ENCODE measurements at regions not wholly inside any gene's neighbourhood (a gene's known extent, or its start where the extent isn't known, plus 50 kb on each side); places are given as distances from the start of the nearest gene placed in this dataset.
"Not testable (repeated sequence)": the region's sequence is repeated elsewhere in the genome, so short reads cannot be mapped to it uniquely, and the experiment has no call there.

DNA sequence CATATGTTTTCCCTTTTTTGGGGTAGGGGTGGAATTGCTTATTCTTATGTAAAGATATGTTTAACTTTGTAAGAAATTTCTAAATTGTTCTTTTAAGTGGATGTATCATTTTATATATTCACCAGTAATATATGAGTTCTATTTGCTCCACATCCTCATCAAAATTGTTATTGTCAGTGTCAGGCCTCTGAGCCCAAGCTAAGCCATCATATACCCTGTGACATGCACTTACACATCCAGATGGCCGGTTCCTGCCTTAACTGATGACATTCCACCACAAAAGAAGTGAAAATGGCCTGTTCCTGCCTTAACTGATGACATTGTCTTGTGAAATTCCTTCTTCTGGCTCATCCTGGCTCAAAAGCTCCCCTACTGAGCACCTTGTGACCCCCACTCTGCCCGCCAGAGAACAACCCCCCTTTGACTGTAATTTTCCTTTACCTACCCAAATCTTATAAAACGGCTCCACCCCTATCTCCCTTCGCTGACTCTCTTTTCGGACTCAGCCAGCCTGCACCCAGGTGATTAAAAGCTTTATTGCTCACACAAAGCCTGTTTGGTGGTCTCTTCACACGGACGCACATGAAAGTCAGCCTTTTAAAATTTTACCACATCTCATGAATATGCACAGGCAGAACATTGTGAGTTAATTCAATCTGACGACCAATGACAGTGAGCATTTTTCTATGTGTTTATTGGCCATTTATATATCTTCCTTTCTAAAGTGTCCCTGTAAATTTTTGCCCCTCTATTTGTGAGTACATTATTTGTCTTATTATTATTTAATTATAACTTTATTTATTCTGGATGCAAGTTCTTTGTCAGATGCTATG lies 176.8 kb downstream of the CDC14C start:
- DNase-seq (ENCODE audit: low read depth) = not testable (repeated sequence)

DNA sequence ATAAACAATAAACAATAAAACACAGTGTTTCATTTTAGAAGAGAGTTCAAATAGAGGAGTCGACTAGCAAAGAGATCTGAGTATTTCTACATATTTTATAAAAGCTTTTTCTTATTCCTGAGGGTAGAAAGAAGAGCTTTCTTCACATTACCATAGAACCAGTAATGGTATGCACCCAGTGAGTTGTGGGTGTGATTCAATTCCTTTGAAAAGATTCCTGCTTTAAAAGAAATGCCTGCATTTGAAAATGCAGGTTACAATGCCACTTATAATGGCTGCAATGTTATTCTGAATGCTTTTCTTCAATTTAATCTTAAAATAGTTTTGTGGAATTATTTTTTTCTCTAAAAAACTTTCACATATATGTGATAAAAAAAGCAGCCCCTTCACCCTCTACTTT lies 178.1 kb downstream of the CDC14C start:
- no peak for DNase-seq (ENCODE audit: low read depth)

DNA sequence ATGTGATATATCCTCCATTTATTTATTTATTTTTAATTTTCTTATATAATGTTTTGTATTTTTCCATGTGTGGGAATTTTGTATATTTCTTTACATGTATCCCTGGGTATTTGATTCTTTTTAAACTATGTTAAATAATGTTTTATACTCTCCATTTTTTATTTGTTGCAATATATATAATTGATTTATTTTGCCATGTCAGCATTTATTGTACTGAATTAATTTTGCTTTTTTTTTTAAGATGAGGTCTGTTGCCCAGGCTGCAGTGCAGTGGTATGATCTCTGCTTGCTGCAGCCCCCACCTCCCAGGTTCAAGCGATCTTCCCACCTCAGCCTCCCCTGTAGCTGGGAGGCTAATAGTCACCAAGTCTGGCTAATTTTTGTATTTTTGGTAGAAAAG lies 187.4 kb downstream of the CDC14C start:
- no peak for DNase-seq (ENCODE audit: low read depth)

DNA sequence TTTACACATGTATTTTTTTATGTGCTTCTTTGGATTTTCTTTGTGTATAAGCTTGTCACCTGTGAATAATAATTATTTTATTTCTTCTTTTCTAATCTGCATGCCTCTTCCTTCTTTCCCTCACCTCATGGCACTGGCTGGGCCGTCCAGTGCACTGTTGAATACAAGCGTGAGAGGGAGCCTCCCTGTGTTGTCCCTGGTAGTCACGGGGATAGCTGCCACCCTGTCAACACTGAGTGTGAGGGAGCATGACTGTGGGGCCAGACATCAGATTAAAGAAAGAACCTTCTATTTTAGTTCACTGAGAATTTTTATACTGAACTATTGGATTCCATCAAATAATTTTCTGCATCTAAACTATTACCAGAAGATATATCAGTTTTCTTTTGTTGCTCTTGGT lies 187.9 kb downstream of the CDC14C start:
- no peak for DNase-seq (ENCODE audit: low read depth)

DNA sequence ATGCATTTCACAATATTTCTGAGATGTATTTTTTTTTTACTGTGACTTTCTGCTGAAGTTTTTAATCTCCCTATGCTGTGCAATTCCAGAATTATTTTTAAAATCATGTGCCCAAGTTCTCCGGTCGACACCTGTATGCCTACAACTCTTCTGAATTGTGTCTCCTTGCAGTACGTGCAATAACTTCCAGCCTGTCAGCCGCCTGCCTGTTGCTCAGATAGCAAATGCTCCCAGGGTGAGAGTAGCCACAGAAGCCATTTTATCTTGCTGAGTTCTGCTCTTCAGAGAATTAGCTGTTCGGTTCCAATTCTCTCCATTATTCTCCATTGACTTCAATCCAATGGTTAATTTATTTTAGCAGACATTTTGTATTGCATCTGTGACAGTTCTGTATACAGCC lies 188.3 kb downstream of the CDC14C start:
- DNase-seq (ENCODE audit: low read depth) = no peak

DNA sequence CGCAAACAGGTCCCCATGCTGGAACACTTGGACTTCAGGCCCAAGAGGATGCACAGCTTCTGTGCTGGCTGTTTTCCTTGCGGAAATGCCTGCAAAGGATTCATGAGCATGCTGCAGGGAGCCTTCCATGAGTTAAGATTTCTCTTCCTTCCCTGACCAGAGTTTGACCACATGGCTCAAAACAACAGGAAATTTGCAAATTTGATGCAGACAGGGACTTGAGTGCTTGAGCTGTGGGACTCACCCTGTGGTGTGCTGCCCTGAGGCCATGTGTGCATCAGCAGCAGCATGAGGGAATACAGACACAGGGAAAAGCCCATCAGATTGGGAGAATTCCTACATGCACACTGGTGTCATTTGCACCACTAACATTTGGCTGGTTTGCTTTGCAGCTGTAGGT lies 195.4 kb downstream of the CDC14C start:
- DNase-seq (ENCODE audit: low read depth) = peak; percentile 17

DNA sequence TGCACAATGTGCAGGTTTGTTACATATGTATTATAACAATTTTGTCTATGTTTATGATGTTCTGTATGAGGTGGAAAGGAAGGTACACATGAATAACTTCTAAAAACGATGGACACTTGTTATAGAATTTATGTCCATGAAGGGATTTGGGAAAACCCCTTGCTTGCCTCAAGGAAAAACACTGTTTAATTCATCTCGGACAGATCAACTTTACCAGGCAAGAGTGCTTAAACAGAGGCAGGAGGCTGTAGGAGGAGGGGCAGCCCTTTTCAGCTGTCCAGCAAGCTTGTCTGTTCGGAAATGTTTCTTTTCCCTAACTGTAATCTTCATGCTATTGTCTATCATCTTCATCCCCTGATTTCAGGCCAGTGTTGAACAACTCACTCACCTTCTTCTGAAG lies 200.9 kb downstream of the CDC14C start:
- DNase-seq (ENCODE audit: low read depth) = peak; percentile 1

DNA sequence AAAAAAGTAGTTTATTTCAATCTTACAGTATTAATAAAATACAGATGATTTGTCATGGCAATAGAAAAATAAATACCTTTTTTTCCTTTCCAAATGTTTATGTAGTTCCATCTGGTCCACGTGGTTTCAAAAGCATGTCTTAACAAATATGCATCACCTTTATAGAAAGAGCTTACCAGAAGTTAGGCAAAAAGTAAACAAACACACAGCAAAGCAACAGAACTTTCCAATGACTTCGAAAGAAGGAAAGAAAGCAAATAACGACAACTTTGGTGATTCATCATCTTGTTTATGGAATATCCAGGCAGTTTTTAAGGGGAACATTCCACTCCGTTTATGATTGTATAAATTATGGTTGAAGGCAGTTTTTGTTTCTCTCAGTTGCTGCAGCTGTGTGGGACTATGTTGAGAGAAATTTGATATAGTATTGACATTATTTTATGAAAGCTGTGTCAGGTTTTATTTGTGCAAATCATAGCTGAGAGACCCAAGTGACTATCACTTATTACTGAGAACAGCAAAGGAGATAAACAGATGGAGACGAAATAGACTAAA lies 203.1 kb downstream of the CDC14C start:
- peak; percentile 33 for DNase-seq (ENCODE audit: low read depth)

DNA sequence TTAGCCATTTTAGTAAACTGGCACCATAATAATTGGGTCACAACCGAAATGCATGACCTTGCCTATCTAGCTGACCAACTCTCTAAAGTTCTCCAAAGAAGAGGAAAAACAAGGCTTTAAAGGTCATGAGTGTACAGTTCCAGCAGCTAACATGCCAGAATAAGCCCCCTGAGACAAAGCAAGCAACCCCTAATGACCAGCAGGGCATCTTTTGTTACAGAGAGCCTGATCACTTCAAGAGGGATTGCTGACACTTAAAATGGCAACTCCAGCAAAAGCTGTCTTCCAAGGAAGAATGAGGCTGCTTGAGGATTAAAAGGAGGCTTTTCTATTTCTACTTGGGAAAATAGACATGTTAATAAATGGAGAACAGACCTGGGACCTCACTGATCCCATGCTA lies 213.6 kb downstream of the CDC14C start:
- DNase-seq (ENCODE audit: low read depth) = no peak

DNA sequence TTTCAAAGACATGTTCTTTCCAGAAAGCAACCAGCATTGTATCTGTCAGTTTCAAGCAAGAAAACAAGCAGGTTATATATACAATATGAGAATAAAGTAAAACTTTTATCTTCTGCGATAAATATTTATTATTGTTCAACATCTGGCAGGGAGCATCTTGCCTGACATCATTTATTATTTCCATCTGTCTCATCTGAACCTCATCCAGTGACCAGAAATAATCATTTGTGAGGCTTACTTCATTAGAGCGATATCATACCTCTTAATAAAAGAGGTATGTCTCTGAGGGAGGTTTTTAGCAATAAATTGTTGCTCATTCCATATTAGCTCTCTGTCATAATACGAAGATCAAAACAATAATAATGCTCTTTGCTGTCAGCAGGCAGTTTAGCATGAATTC lies 226.1 kb downstream of the CDC14C start:
- no peak for DNase-seq (ENCODE audit: low read depth)

DNA sequence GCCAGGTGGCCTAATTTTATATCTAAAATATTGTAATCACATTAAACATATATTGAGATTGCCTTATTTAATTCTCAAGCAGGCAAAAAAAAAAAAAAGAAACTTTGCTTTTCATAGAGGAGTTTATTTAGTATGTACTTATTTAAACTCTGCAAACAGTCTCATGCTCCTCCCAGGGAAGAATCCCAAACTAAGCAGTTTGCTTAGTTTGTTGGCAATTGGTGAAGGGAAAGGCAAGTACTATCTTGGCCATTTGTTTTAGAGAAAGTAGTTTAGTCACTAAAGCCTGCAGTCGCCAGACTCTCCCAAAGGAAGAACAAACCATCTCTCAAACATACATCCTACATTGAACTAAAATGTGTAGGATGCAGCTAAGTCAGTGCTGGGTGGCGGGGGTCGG lies 226.8 kb downstream of the CDC14C start:
- no peak for DNase-seq (ENCODE audit: low read depth)

DNA sequence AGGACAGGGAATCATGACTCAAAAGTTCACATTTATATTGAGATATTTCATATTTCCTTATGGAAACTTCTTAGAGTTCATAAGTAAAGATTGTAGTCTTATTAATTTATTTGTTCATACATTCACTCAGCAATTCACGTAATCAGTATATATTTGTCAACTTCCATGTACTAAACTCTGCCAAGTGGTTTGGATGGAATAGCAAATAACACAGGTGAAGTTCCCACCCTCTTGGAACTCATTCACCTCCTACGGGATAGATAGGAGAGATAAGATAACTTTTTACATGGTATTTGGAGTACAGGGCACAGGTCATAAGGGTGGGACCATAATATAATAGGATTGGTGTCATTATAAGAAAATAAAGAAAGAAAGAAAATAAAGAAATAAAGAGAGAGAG lies 234.0 kb downstream of the CDC14C start:
- no peak for DNase-seq (ENCODE audit: low read depth)

DNA sequence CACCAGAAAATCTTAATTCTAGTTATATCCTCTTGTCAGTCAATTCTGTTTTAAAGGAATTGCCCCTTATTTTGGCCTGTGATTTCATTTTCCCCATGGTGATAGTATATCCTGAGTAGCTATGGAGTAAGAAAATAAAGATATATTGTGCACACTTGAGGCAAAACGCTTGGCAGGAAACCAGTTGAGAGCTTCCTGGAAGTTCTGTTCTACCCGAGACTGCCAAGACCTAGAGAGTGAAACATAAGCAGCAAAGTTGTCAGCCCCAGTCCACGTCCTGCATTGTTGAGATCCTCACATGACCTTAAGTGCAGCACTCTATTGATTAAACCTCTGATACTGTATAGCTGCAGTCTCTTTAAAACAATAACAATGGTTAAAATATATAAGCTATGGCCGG lies 235.2 kb downstream of the CDC14C start:
- no peak for DNase-seq (ENCODE audit: low read depth)

DNA sequence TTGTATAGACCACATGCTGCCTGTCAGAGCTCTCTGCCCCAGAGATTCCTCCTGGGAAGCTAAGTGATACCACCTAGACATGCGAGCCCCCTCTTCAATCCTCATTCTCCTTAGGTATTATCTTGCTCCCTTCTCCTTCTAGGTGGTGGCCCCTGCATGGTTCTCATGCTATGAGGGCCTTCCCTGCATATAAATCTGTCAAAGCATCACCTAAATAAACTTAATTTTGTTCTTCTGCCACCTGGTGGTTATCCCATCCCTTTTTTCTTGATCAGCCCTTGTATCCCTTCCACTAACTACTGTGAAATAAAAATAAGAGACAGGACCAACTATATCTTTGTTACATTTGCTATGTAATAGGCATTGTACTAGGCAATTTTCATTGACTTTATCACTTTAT lies 242.1 kb downstream of the CDC14C start:
- peak; percentile 1 for DNase-seq (ENCODE audit: low read depth)

DNA sequence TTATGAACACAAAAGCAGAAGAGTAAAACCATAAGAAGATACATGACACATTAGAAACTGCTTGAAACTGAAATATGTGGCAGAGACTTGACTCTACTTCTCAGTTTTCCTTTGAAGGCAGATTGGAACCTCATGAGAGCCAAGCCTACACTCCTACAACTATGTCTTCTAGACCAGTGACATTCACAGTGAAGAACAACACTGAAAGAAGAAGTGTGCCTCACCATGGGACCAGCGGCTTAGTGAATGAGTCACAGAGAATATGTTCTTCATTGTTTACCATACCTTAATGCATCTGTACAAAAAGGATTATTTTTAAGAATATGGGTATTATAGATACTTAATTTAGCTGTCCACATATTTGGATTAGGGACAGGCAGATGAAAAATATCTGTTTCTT lies 248.3 kb downstream of the CDC14C start:
- DNase-seq (ENCODE audit: low read depth) = no peak

DNA sequence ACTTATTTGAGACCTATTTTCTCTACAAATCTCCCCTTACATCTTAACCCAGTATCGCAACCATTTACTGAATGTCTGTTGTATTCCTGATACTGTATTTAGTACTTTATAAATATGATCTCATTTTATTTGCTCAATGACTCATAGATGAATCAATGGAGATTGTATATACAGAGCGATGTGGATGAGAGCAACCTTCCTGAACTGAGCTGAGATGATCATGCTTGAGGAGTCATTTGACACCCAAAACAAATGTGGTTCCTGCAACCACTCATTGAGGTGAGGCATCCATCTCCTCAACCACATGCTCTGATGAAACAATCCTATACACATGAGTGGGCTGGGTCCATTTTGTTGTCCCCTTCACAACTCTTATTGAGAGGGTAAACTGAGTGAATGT lies 250.0 kb downstream of the CDC14C start:
- DNase-seq (ENCODE audit: low read depth) = peak; percentile 33

DNA sequence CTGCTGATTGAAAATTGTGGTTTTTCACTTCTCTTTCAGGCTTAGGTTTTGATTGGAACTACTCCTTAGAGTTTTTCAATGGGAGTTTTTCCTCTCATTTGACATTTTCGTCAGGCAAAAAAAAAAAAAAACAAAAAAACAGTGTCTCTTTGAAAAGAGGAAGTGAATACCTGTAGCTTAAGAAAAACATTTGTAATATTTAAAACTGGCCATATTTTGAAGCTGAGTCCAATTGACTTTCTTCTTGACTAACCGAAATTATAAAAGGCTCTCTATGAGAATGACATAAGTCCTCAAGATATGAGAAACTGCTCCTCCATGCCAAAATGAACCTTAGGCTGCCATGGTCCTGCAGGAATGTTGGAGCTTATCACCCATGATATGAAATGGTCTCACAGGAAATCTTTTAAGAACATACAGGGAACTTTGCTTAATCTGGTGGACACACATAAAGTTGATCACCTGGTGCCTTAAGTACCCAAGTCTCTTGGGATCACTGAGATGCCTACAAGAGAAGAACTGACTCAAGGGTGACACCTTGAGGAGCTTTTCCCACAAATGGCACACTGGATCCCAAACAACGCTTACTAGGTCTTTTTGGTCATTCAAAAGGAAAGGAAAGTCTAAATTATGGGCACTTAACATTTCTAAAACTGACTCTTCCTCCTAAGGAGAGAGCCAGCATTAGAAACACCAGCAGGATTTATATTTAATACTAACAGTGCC lies 263.4 kb downstream of the CDC14C start:
- peak; percentile 2 for DNase-seq (ENCODE audit: low read depth)

DNA sequence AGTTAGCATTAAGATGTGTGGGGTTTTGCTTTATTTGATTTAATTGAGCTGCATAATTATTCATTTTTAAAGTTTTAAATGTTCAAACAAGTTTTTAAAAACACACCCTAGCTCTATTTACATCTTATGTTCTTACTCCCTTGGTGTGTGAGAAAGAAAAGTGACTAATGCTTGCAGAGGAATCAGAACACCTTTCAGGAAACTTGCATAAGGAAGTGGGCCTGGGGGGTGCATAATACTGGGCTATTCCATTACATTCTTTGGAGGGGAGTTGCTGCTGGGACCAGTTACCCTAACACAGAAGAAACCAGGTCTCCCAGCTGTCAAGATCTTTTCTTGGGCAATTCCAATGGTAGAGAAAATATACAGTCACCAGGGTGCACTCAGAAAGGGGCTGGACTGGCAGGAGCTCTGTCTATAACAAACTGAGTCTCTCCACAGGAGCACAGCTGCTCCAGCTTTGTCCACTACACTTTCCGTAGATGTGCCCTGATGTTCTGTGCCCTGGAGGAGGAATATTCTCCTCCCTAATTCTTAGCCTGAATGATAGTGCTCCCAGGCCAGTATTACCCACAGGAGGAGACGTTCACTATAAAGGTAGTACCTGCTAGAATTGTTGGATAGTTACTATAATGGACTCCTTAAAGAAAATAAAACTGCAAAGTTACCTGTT lies 304.2 kb downstream of the CDC14C start:
- DNase-seq (ENCODE audit: low read depth) = no peak

DNA sequence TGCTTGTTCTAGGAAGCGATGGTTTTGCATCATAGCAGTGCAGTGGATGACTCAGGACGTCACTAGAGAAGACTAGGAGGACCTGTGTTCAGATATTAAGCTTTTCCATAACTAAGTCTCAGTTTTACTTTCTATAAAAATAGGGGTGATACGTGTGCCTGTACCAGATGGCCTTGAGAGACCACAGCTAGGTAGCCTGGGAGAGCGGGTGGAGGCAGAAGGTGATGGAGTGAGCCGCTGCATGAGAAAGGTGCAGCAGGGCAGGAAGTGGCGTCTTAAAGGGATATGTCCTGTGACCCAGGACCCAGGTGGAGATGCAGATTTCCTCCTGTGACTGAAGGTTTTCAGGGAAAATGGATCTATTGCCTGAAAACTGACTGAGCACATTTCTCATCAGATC lies 304.9 kb downstream of the CDC14C start:
- DNase-seq (ENCODE audit: low read depth) = no peak

DNA sequence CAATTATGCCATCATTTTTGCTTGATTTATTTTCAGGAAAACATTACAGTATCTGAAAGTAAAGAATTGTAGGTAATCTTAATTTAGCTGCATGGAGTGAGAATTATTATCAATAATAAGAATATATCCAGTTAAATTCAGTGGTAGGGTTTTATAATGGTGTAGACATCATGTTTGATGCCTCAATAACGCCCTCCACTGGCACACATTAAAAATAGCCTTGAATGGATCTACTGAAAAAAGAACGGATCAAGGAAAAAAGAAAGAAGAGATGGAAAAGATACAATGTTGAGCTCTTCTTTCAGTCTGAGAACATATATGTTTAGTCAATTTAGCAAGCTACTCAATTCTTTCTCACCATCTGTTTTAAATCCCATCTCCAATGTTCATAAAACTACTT lies 319.2 kb downstream of the CDC14C start:
- DNase-seq (ENCODE audit: low read depth) = no peak

DNA sequence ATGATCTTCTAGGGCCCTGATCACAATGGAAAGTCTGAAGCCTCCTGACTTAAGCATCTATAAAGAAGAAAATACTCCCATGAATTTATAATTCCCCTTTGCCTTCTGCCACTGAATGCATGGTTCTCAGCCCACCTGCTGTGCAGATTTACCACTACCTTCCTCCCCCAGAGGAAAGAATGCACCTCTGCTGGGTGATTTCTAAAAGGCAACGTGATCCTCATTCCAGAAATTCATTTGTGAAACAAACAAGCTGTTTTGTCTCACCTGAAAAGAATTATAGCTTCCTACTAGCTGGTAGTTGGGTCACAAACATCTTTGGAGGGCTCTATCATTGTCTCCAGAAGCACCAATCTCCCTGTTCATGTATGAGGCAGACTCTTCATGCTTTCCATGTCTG lies 320.2 kb downstream of the CDC14C start:
- no peak for DNase-seq (ENCODE audit: low read depth)

DNA sequence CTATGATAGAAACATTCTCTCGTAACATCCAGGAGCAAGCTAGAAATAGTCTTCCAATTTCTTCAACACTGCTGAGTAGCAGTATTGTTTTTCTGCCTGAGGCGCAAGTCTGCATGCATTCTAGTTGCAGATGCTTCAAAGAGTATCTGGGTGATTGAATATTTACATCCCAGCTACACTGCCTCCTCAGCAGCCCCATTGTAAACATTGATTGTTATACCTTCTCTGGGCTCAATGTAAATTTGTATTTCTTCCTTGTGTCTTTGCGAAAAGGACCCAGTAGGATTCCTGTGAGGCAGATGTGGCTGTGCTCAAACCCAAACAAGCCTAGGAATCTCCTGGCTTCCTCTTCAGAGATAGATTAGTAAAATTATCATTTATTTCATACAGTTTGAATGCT lies 320.7 kb downstream of the CDC14C start:
- no peak for DNase-seq (ENCODE audit: low read depth)

DNA sequence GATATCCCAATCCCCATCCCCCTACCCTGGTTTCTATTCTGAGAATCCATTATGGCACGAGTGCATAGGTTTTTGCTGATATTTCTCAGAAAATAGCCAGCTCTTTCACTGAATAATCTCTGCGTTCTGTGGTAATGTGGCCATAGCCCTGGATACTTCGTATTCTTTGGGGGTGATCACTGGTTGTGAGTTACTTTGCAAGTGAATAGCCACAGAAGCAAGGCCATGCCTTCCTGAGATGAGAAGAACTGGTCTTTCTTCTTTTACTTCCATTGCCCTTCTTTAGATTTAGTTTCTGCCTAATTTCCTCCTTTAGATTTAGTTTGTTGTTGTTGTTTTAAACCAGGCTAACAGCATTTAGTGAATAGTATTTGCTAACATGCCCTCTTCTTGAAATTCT lies 323.4 kb downstream of the CDC14C start:
- DNase-seq (ENCODE audit: low read depth) = no peak

All from M059J (cell line).